HG03457 (cell line): ENCODE measurements at regions not wholly inside any gene's neighbourhood (a gene's known extent, or its start where the extent isn't known, plus 50 kb on each side); places are given as distances from the start of the nearest gene placed in this dataset.

Experiments used
- ATAC-seq: cut with Tn5 transposase; IDR thresholded peaks from one replicate; pipeline ENCODE4 v1.9.1; 2021; ENCODE audit warnings: moderate number of reproducible peaks; ENCODE audit not compliant: unreplicated experiment

- ATAC-seq = no peak
These were observed 105.7 kb upstream of the TEX51 start for GRCh38 chr2:126792993-126793392.

- no peak for ATAC-seq
These were observed 104.6 kb upstream of the TEX51 start for GRCh38 chr2:126793885-126794613.

GRCh38 chr2:126795656-126796055, 103.0 kb upstream of the TEX51 start:
- ATAC-seq = no peak

DNA sequence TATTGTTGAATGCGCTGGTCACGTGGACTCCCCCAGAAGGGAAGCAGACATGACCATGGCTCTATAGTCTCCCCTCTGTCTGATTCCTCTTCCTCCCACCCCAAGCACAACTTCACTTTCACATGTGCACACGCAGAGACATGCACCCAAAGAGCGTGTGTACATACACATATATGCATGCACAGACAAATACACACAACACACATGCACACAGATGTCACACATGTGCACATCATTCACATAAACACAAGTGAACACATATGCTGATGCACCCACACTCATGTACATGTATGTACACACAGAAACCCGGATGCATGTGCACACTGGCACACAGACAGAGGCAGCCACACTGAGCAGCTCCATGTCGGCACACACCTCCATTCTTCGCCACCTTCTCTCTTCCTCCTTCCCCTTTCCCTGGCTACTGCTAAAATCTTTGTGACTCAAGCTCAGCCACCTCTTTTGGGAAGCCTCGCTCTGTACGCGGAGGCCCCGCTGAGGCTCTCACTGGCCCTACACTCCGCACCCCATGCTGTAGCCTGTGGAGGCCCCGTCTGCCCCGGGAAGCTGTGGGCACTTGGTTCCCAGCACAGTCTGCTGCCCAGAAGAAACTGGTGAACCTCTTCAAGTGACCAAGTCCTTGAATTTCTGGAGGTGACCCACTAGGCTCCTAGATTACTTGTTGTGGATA, 101.6 kb upstream of the TEX51 start:
- ATAC-seq = no peak

GRCh38 chr2:126797622-126798275, 100.9 kb upstream of the TEX51 start:
- no peak for ATAC-seq

DNA sequence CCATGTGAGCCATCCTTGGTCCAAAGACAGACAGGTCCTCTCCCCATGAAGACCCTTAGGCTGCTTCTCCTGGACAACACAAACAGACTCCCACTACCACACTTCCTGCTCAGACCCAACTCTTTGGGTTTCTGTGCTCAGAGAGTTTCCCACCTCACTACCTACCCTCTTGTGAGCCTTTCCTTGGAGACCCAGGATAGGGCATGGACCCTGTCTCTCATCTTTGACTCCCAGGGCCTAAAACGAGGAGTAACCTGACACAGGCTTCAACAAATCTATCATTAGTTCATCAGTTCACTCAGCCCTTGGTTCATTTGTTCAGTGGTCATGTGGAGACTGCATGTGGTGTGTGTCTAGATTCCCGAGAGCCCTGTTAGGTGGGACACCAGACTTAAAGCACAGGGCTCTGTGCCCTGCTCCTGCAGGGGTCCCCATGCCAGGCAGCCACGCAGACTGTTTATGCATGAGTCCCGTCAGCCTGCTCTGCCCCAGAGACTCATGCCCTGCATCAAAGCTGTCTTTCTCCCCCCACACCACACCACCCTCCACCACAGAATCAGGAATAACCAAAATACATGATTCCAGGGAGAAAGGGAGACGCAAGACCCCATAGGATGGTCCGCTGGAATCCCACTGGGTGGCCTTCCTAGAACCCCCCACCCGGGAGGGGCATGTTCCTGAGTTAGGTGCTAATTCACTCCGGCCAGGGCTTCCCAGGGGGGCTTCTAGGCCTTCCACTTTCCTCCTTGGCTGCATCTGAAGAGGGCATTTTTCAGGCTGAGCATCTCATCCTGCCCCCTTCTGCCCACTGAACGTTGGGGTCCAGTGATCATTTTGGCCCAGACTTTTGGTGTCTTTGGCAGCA, 100.2 kb upstream of the TEX51 start:
- ATAC-seq = no peak

DNA sequence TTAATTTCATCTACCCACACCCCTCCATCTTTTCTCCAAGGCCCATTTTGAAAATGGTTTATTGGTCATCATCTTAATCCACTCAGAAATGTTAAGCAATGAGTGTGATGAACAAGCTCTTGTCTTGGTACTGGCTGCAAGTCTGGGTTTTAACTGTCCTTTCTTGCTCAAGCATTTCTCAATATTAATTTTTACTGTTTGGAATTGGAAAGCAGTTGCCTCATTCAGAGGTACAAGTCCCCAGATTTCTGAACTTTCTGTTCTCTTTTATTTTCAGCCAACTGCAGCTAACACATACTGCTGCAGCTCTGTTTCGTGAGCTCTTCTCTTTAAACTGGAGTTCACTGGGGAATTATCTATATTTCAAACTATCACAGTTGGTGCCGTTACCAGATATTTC, 99.4 kb upstream of the TEX51 start:
- ATAC-seq = no peak

- no peak for ATAC-seq
These were observed 97.2 kb upstream of the TEX51 start for GRCh38 chr2:126801473-126801872.

- ATAC-seq = no peak
These were observed 96.4 kb upstream of the TEX51 start for GRCh38 chr2:126802316-126802715.

- no peak for ATAC-seq
These were observed 95.8 kb upstream of the TEX51 start for GRCh38 chr2:126802774-126803433.

GRCh38 chr2:126803434-126803775, 95.3 kb upstream of the TEX51 start:
- no peak for ATAC-seq

DNA sequence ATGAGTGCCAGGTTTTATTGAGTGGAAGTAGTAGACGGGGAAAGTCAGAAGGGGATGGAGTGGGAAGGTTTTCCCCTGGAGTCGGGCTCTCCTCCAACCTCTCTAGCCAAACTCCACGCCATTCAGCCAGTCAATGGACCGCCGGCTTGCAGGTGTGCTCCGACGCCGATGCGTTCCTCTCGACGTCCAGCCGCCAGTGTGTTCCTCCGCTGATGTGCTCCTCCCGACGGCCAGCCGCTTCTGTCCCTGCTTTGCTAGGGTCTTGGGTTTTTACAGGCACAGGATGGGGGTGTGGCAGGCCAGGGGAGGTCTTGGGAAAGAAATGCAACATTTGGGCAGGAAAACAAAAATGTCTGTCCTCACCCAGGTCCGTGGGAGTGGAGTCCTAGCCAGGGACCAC, 94.3 kb upstream of the TEX51 start:
- no peak for ATAC-seq

- no peak for ATAC-seq
These were observed 89.8 kb upstream of the TEX51 start for GRCh38 chr2:126808929-126809328.

DNA sequence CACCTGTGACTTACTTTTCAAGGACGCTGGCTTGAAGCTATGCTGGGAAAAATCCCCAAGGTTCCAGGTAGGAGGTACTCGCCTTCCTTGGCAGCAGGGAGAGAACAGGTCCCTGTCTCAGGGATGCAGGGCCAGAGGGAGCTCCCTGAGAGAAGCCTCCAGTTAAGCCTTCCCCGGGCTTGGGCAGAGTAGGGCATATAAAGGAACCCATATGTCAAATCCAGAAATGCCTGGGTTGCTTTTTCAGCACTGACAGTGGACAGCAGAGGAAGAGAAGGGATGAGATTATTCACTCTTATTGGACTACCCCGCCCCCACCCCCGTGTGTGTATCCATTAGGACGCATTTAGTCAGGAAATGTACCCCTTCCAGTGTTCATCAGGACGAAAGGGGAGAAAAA, 89.3 kb upstream of the TEX51 start:
- no peak for ATAC-seq

DNA sequence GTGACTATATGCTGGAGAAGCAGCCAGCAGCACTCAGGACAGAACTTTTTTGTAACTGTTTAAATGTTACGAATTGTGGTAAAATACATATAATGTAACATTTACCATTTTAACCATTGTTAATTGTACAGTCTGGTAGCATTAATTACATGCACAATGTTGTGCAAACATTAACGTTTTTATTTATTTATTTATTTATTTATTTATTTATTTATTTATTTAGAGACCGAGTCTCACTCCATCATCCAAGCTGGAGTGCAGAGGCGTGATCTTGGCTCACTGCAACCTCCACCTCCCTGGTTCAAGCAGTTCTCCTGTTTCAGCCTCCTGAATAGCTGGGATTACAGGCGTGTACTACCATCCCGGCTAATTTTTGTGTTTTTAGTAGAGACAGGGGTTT, 88.7 kb upstream of the TEX51 start:
- ATAC-seq = no peak

DNA sequence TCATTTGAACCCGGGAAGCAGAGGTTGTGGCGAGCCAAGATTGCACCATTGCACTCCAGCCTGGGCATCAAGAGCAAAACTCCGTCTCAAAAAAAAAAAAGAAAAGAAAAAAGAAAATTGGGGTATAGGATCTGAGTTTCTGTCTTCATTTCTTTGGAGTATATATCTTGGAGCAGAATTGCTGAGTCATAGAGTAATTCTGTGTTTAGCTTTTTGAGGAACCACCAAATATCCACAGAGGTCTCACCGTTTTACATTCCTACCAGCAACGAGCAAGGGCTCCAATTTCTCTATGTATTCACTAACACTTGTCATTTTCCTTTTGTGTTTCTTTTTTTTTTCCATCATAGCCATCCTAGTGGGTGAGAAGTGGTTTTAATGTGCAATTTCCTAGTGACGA, 87.6 kb upstream of the TEX51 start:
- ATAC-seq = no peak

GRCh38 chr2:126817172-126817571, 81.5 kb upstream of the TEX51 start:
- no peak for ATAC-seq

- ATAC-seq = no peak
These were observed 76.6 kb upstream of the TEX51 start for GRCh38 chr2:126822115-126822514.

DNA sequence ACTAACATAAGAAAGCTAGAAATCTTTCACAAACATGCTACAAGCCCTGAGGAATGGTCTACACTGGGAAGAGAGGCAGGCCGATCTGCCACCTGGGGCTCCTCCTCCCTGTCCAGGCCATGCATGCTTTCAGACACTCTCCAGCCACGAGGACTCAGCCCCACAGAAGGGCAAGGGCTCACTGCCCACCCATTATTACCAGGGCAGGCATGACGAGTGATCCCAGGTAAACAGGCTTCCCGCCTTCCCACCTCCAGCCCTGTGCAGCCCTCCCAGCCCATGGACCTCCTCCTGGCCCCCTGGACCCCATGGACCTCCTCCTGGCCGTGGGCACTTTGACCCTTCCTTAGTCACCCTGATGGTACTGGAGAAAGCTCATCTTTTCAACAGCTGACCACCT, 75.8 kb upstream of the TEX51 start:
- no peak for ATAC-seq

- no peak for ATAC-seq
These were observed 74.7 kb upstream of the TEX51 start for GRCh38 chr2:126823951-126824350.

DNA sequence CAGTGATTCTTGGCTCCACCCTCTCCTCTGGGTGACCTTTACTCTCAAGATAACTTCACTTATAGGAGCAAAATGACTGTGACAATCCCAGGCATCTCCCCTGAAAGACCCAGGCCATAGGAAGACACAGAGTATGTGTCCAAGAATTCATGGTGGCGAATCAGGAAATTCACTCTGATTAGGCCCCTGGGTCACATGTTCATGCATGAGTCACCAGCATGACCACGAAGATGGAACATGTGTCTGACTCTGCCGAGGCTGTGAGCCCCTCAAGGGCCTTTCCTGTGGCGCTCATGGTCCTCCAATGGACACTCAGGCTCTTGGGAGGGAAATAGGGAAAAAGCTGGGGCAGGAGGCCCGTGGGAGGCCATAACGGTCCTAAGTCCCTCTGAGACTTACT, 74.0 kb upstream of the TEX51 start:
- ATAC-seq = no peak
